ENCODE measurements at regions not wholly inside any gene's neighbourhood (a gene's known extent, or its start where the extent isn't known, plus 50 kb on each side); places are given as distances from the start of the nearest gene placed in this dataset.

GRCh38 chr9:82599336-82599949 is 463.5 kb downstream of the RASEF start:
- TF ChIP-seq POLR2A (IDR thresholded peaks at IDR 0.05): no peak
- no peak for DNase-seq (ENCODE audit: low spot score in 2 of 2)
- intact Hi-C loops (cut with DNase I; ENCODE audit: low total_unique reads): no loop called here
- H3K4me3 ChIP-seq (ENCODE audit: low read depth, poor library complexity, severe bottlenecking): no peak overlapping the region
- 73 to 77% methylated on average over 2 of the region's 2 CpGs for WGBS, 2 donors

DNA sequence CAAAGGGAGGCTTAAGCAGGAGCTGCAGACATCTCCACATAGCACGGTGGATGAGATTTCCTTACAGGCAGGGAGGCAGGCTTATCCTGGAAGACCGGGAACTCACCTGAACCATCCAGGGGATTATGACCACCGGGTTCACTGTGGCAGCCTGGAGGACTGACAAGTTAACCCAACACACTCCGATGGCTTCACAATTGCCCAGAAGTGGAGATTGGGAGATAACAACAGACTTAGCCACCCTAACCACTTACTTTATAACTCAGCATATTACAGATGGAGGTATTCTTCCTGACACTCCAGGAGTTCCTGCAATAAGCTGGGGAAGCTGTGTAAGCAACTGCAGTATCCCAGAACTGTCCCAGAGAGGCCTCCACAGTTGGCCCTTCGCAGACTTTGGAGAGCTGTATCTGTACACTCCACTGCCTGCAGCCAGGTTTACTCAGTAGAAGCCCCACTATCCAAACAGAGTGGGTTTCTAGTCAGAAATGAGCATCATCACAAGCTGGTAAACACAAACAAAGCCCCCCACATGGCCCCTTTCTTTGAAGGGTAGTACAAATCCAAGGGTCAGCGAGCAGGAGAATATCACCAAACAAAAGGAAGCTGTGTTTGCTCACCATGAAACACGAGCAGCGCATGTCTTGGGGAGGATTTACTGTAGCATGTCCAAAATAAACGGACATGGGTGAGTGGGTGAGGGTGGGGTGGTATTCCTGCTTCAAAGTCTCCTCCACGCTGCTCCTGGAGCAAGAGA is 462.2 kb downstream of the RASEF start:
- 74 to 85% methylated on average over 10 of the region's 10 CpGs for WGBS, 2 donors
- TF ChIP-seq, protein P1, sequence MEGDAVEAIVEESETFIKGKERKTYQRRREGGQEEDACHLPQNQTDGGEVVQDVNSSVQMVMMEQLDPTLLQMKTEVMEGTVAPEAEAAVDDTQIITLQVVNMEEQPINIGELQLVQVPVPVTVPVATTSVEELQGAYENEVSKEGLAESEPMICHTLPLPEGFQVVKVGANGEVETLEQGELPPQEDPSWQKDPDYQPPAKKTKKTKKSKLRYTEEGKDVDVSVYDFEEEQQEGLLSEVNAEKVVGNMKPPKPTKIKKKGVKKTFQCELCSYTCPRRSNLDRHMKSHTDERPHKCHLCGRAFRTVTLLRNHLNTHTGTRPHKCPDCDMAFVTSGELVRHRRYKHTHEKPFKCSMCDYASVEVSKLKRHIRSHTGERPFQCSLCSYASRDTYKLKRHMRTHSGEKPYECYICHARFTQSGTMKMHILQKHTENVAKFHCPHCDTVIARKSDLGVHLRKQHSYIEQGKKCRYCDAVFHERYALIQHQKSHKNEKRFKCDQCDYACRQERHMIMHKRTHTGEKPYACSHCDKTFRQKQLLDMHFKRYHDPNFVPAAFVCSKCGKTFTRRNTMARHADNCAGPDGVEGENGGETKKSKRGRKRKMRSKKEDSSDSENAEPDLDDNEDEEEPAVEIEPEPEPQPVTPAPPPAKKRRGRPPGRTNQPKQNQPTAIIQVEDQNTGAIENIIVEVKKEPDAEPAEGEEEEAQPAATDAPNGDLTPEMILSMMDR (IDR thresholded peaks at IDR 0.05): no peak
- TF ChIP-seq POLR2A (IDR thresholded peaks at IDR 0.05): no peak
- DNase-seq (ENCODE audit: low spot score in 2 of 2): no peak
- no peak overlapping the region for H3K4me3 ChIP-seq (ENCODE audit: low read depth, poor library complexity, severe bottlenecking)
- intact Hi-C loops (cut with DNase I; ENCODE audit: low total_unique reads): no loop called here

- no peak for DNase-seq (ENCODE audit: low spot score in 2 of 2)
- H3K4me3 ChIP-seq (ENCODE audit: low read depth, poor library complexity, severe bottlenecking): no peak overlapping the region
- intact Hi-C loops (cut with DNase I; ENCODE audit: low total_unique reads): no loop called here
- TF ChIP-seq, protein P1 (IDR thresholded peaks at IDR 0.05): no peak
- TF ChIP-seq POLR2A (IDR thresholded peaks at IDR 0.05): no peak
- 47 to 71% methylated on average over 2 of the region's 2 CpGs for WGBS, 2 donors
These were observed 461.6 kb downstream of the RASEF start for GRCh38 chr9:82601293-82601771.

DNA sequence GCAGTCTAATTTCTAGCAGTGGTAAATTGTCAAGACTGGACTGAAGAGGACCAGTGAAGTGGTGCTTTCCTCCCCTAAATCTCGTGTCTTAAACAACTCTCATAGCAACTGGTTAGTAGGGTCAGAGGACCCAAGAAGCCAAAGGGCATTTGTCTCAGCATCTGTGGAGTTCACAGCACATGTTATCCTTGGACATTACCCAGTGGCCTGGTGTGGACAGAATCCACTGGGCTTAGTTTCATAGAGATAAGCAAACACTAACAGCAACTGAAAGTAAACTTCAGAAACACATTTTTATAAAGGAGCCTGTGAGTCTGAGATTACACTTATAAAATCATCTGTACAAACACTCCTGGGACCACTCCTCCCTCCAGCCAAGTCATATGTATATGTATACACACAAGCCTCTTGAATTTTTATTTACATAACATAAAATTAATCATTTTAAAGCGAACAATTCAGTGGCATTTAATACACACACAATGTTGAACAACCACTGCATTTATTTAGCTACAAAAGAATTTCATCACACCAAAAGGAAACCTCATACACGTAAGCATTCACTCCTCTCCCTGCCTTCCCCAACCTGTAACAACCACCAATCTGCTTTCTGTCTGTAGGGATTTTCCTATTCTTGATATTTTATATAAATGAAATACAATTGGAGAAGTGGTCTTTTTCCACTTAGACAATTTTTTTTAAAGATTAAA is 457.8 kb downstream of the RASEF start:
- intact Hi-C loops (cut with DNase I; ENCODE audit: low total_unique reads): no loop called here
- 75 to 77% methylated on average over 3 of the region's 3 CpGs for WGBS, 2 donors
- TF ChIP-seq POLR2A (IDR thresholded peaks at IDR 0.05): no peak
- TF ChIP-seq, protein P1 (IDR thresholded peaks at IDR 0.05): no peak
- DNase-seq (ENCODE audit: low spot score in 2 of 2): no peak
- H3K4me3 ChIP-seq (ENCODE audit: low read depth, poor library complexity, severe bottlenecking): no peak overlapping the region

GRCh38 chr9:82605657-82606031 is 457.3 kb downstream of the RASEF start:
- no peak for DNase-seq (ENCODE audit: low spot score in 2 of 2)
- no peak overlapping the region for H3K4me3 ChIP-seq (ENCODE audit: low read depth, poor library complexity, severe bottlenecking)
- TF ChIP-seq, protein P1 (IDR thresholded peaks at IDR 0.05): no peak
- no peak for TF ChIP-seq POLR2A (IDR thresholded peaks at IDR 0.05)
- intact Hi-C loops (cut with DNase I; ENCODE audit: low total_unique reads): no loop called here

DNA sequence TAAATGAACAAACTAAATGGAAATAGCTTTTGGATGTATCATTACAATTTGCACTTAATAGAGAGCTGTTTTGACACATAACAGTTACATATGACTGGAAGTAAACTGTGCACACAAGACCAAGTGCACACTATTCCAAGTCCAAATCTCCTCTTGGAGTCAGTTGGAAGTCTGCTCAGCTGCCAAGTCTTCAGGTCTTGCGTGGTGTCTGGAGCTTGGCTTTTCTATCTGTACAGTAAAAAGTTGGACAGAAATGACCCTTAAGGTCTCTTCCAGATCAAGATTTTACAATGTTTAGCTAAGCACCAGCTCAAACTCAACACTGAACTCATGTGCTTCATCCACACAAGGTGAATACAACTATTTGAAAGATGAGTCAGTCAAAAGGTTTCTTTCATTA is 456.9 kb downstream of the RASEF start:
- 48 to 85% methylated on average over 1 of the region's 1 CpG for WGBS, 2 donors
- intact Hi-C loops (cut with DNase I; ENCODE audit: low total_unique reads): no loop called here
- no peak for DNase-seq (ENCODE audit: low spot score in 2 of 2)
- TF ChIP-seq, protein P1 (IDR thresholded peaks at IDR 0.05): no peak
- no peak for TF ChIP-seq POLR2A (IDR thresholded peaks at IDR 0.05)
- no peak overlapping the region for H3K4me3 ChIP-seq (ENCODE audit: low read depth, poor library complexity, severe bottlenecking)

Data from lower leg skin (tissue), 4 donors.